H9 (cell line): ENCODE measurements at regions not wholly inside any gene's neighbourhood (a gene's known extent, or its start where the extent isn't known, plus 50 kb on each side); places are given as distances from the start of the nearest gene placed in this dataset.

Experiments
- DNase-seq: peaks from one replicate; pipeline ENCODE4 v3.0.0-alpha.2; 2017
- H2AFZ ChIP-seq: one replicate; pipeline ENCODE4 v1.6.1; 2013; ENCODE audit warnings: mild to moderate bottlenecking, low read length, control low read depth, moderate library complexity
- H2AK5ac ChIP-seq: 2 replicates; pipeline ENCODE4 v1.6.1; 2013; ENCODE audit warnings: low read length, control low read depth, mixed read lengths; ENCODE audit not compliant: insufficient read length
- H2BK120ac ChIP-seq: one replicate; pipeline ENCODE4 v1.6.1; 2013; ENCODE audit warnings: low read depth, mild to moderate bottlenecking, low read length, control low read depth, inconsistent platforms; ENCODE audit not compliant: poor library complexity, severe bottlenecking
- H2BK12ac ChIP-seq: 2 replicates; pipeline ENCODE4 v1.6.1; 2013; ENCODE audit warnings: low read length, control low read depth, mixed read lengths, low read depth; ENCODE audit not compliant: insufficient read length
- H2BK15ac ChIP-seq: 2 replicates; pipeline ENCODE4 v1.6.1; 2013; ENCODE audit warnings: low read depth, low read length, control low read depth
- H2BK20ac ChIP-seq: one replicate; pipeline ENCODE4 v1.6.1; 2013; ENCODE audit warnings: low read depth, mild to moderate bottlenecking, low read length, control low read depth, inconsistent platforms; ENCODE audit not compliant: poor library complexity, severe bottlenecking
- H2BK5ac ChIP-seq: 2 replicates; pipeline ENCODE4 v1.6.1; 2013; ENCODE audit warnings: low read length, control low read depth, mixed read lengths; ENCODE audit not compliant: insufficient read length
- H3K14ac ChIP-seq: 2 replicates; pipeline ENCODE4 v1.6.1; 2013; ENCODE audit warnings: low read length, control low read depth; ENCODE audit not compliant: insufficient read depth
- H3K18ac ChIP-seq: 2 replicates; pipeline ENCODE4 v1.6.1; 2013; ENCODE audit warnings: low read depth, mild to moderate bottlenecking, mixed read lengths, low read length, control low read depth; ENCODE audit not compliant: insufficient read length
- H3K23ac ChIP-seq: 2 replicates; pipeline ENCODE4 v1.6.1; 2013; ENCODE audit warnings: low read length, control low read depth, mixed read lengths, low read depth; ENCODE audit not compliant: insufficient read length
- H3K23me2 ChIP-seq: 2 replicates; pipeline ENCODE4 v1.6.1; 2013; ENCODE audit warnings: low read depth, mild to moderate bottlenecking, mixed read lengths, low read length, control low read depth; ENCODE audit not compliant: insufficient read length, poor library complexity, severe bottlenecking
- H3K27ac ChIP-seq: 2 replicates; pipeline ENCODE4 v1.5.1; 2013; ENCODE audit warnings: low read length, control low read depth, mixed read lengths, low read depth; ENCODE audit not compliant: insufficient read length
- H3K27me3 ChIP-seq: 2 replicates; pipeline ENCODE4 v1.6.1; 2013; ENCODE audit warnings: low read length, control low read depth, inconsistent platforms; ENCODE audit not compliant: insufficient read depth
- H3K4ac ChIP-seq: 2 replicates; pipeline ENCODE4 v1.6.1; 2013; ENCODE audit warnings: low read depth, mild to moderate bottlenecking, control low read depth, inconsistent platforms, low read length, moderate library complexity
- H3K4me1 ChIP-seq: 2 replicates; pipeline ENCODE4 v1.6.1; 2013; ENCODE audit warnings: low read length, control low read depth, inconsistent platforms; ENCODE audit not compliant: insufficient read depth
- H3K4me2 ChIP-seq: 2 replicates; pipeline ENCODE4 v1.6.1; 2013; ENCODE audit warnings: low read length, control low read depth, mixed read lengths; ENCODE audit not compliant: insufficient read length, insufficient read depth
- H3K56ac ChIP-seq: 2 replicates; pipeline ENCODE4 v1.6.1; 2013; ENCODE audit warnings: low read depth, mild to moderate bottlenecking, mixed read lengths, low read length, control low read depth; ENCODE audit not compliant: insufficient read length
- H3K79me1 ChIP-seq: 2 replicates; pipeline ENCODE4 v1.6.1; 2013; ENCODE audit warnings: low read depth, mild to moderate bottlenecking, moderate library complexity, low read length, control low read depth, inconsistent platforms; ENCODE audit not compliant: insufficient read depth, poor library complexity, severe bottlenecking
- H3K79me2 ChIP-seq: 2 replicates; pipeline ENCODE4 v1.6.1; 2013; ENCODE audit warnings: low read length, control low read depth, inconsistent platforms; ENCODE audit not compliant: insufficient read depth
- H3K9ac ChIP-seq: 2 replicates; pipeline ENCODE4 v1.6.1; 2013; ENCODE audit warnings: low read length, control low read depth, mixed read lengths; ENCODE audit not compliant: insufficient read length; ENCODE audit errors: extremely low read depth
- H3K9me3 ChIP-seq: one replicate; pipeline ENCODE4 v1.6.1; 2013; ENCODE audit warnings: low read depth, low read length, inconsistent platforms; ENCODE audit not compliant: control insufficient read depth
- H3T11ph ChIP-seq: one replicate; pipeline ENCODE4 v1.6.1; 2013; ENCODE audit warnings: mild to moderate bottlenecking, low read length, control low read depth, inconsistent platforms
- H4K20me1 ChIP-seq: one replicate; pipeline ENCODE4 v1.6.1; 2013; ENCODE audit not compliant: control insufficient read depth, insufficient read length, insufficient read depth
- H4K5ac ChIP-seq: 2 replicates; pipeline ENCODE4 v1.6.1; 2013; ENCODE audit warnings: low read depth, mild to moderate bottlenecking, mixed read lengths, low read length, control low read depth; ENCODE audit not compliant: insufficient read length
- H4K8ac ChIP-seq: replicated peaks from 2 replicates; pipeline ENCODE4 v1.6.1; 2013; ENCODE audit warnings: low read length, control low read depth, mixed read lengths, low read depth; ENCODE audit not compliant: insufficient read length
- H4K91ac ChIP-seq: 2 replicates; pipeline ENCODE4 v1.6.1; 2013; ENCODE audit warnings: low read depth, mild to moderate bottlenecking, moderate library complexity, mixed read lengths, low read length, control low read depth; ENCODE audit not compliant: insufficient read length
- H3K27ac Mint-ChIP-seq, 3 experiments: 2 replicates in 2 of 3; 3 replicates in 1 of 3; pipeline ENCODE4 v1.8.0; 2020 to 2021; ENCODE audit warnings: mixed read lengths in 3 of 3, mild to moderate bottlenecking in 1 of 3, moderate library complexity in 1 of 3
- H3K27me3 Mint-ChIP-seq: 2 replicates; pipeline ENCODE4 v1.8.0; 2021; ENCODE audit warnings: low read depth, mild to moderate bottlenecking, moderate library complexity, mixed read lengths
- H3K36me3 Mint-ChIP-seq, 3 experiments: 2 replicates in 2 of 3; 3 replicates in 1 of 3; pipeline ENCODE4 v1.8.0; 2020 to 2021; ENCODE audit warnings: low read depth in 3 of 3, mixed read lengths in 3 of 3; ENCODE audit not compliant: insufficient read depth in 1 of 3
- H3K4me1 Mint-ChIP-seq, 2 experiments: 2 replicates each; pipeline ENCODE4 v1.8.0; 2020; ENCODE audit warnings: mixed read lengths in 2 of 2
- H3K4me3 Mint-ChIP-seq, 2 experiments: 2 replicates in 1 of 2; 3 replicates in 1 of 2; pipeline ENCODE4 v1.8.0; 2020 to 2021; ENCODE audit warnings: mild to moderate bottlenecking in 2 of 2, mixed read lengths in 2 of 2, moderate library complexity in 1 of 2
- H3K9me3 Mint-ChIP-seq, 2 experiments: 2 replicates in 1 of 2; 3 replicates in 1 of 2; pipeline ENCODE4 v1.8.0; 2020; ENCODE audit warnings: mild to moderate bottlenecking in 2 of 2, mixed read lengths in 2 of 2, moderate library complexity in 1 of 2
- WGBS: extraction: QIAGEN DNeasy Blood & Tissue Kit; methylation state at CpG from one replicate; pipeline ENCODE4 v1.1.7; 2013; ENCODE audit warnings: missing lambda C conversion rate, low lambda C conversion rate, mixed read lengths; ENCODE audit not compliant: insufficient read length; ENCODE audit errors: extremely low coverage; 5-methylcytosine and 5-hydroxymethylcytosine counted together
- TF ChIP-seq, protein P1 (sequence below): fragments of 200-600 bp; sonication (generic); conservative IDR thresholded peaks from 3 replicates; pipeline ENCODE4 v1.8.0; 2021; ENCODE audit warnings: antibody characterized with exemption, mild to moderate bottlenecking

DNA sequence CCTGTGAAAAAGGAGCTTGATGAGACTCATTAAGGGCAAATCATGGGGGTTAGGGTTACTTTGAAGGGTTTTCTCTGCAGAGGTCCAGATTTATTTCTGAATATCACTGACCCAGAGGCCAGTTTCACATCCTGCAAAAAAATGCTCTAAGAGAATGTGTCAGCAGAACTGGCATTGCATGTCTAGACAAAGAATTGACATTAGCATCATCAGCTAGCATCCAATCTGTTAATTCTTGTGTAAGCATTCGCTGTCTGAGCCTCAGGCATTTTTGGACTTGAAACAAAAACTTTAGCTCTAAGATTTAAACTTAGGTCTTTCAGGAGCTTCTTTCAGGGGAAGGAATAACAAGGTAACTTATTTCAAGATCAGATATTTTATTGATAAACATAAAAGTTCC is 187.9 kb upstream of the ELL2 start:
- Histone ChIP-seq H3K79me1 (no peaks in the 10 kb centered on the region), H2BK5ac (no peak overlapping the region), H3K9me3 (no peaks in the 10 kb centered on the region), H3K18ac (no peak overlapping the region), H4K20me1 (no peaks in the 10 kb centered on the region), H3K4ac (no peak overlapping the region), H3K9ac (no peak overlapping the region), H2BK12ac (no peak overlapping the region), H3K56ac (no peak overlapping the region), H2BK20ac (no peak overlapping the region), H3K79me2 (no peaks in the 10 kb centered on the region), H2AFZ (no peak overlapping the region), H2BK120ac (no peak overlapping the region), H4K5ac (no peak overlapping the region), H3K23me2 (no peaks in the 10 kb centered on the region), H3T11ph (no peak overlapping the region), H3K27ac (no peak overlapping the region), H4K8ac (no peak overlapping the region), H3K4me2 (no peak overlapping the region), H3K14ac (no peak overlapping the region), H2AK5ac (no peak overlapping the region), H3K27me3 (no peaks in the 10 kb centered on the region), H3K4me1 (peaks cover 4% of the 10 kb centered on the region), H4K91ac (no peak overlapping the region), H2BK15ac (no peak overlapping the region), H3K23ac (no peak overlapping the region)
- no peak for DNase-seq
- Mint-ChIP-seq H3K4me3 (no peak overlapping the region), H3K27ac (no peak overlapping the region), H3K27me3 (no peaks in the 10 kb centered on the region), H3K4me1 (peaks cover 31 to 37% of the 10 kb centered on the region in 2 experiments), H3K9me3 (no peaks in the 10 kb centered on the region), H3K36me3 (no peaks in the 10 kb centered on the region; a peak in 1 of 7 replicates)
- TF ChIP-seq, protein P1, sequence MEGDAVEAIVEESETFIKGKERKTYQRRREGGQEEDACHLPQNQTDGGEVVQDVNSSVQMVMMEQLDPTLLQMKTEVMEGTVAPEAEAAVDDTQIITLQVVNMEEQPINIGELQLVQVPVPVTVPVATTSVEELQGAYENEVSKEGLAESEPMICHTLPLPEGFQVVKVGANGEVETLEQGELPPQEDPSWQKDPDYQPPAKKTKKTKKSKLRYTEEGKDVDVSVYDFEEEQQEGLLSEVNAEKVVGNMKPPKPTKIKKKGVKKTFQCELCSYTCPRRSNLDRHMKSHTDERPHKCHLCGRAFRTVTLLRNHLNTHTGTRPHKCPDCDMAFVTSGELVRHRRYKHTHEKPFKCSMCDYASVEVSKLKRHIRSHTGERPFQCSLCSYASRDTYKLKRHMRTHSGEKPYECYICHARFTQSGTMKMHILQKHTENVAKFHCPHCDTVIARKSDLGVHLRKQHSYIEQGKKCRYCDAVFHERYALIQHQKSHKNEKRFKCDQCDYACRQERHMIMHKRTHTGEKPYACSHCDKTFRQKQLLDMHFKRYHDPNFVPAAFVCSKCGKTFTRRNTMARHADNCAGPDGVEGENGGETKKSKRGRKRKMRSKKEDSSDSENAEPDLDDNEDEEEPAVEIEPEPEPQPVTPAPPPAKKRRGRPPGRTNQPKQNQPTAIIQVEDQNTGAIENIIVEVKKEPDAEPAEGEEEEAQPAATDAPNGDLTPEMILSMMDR = no peak
- WGBS = no CpG with 5 or more reads among the region's 1 CpG
